Endothelial cell (in vitro differentiated cells): ENCODE measurements at regions not wholly inside any gene's neighbourhood (a gene's known extent, or its start where the extent isn't known, plus 50 kb on each side); places are given as distances from the start of the nearest gene placed in this dataset.

Experiments
- DNase-seq: peaks from one replicate; pipeline ENCODE4 v3.0.0; 2021; ENCODE audit warnings: low spot score
- H3K27ac Mint-ChIP-seq: one replicate; pipeline ENCODE4 v1.8.0; 2021; ENCODE audit warnings: mixed read lengths, inconsistent platforms; ENCODE audit not compliant: unreplicated experiment
- H3K27me3 Mint-ChIP-seq: one replicate; pipeline ENCODE4 v1.8.0; 2021; ENCODE audit warnings: mild to moderate bottlenecking, moderate library complexity, mixed read lengths, inconsistent platforms; ENCODE audit not compliant: unreplicated experiment
- H3K36me3 Mint-ChIP-seq: one replicate; pipeline ENCODE4 v1.8.0; 2021; ENCODE audit warnings: mild to moderate bottlenecking, low read depth, mixed read lengths, inconsistent platforms; ENCODE audit not compliant: unreplicated experiment
- H3K4me1 Mint-ChIP-seq: one replicate; pipeline ENCODE4 v1.8.0; 2021; ENCODE audit warnings: mild to moderate bottlenecking, mixed read lengths, inconsistent platforms; ENCODE audit not compliant: unreplicated experiment
- H3K4me3 Mint-ChIP-seq: one replicate; pipeline ENCODE4 v1.8.0; 2021; ENCODE audit warnings: mild to moderate bottlenecking, mixed read lengths, inconsistent platforms; ENCODE audit not compliant: unreplicated experiment
- H3K9me3 Mint-ChIP-seq: one replicate; pipeline ENCODE4 v1.8.0; 2021; ENCODE audit warnings: mixed read lengths, inconsistent platforms; ENCODE audit not compliant: unreplicated experiment
- TF ChIP-seq, protein P1 (sequence below): fragments of 200-600 bp; sonication (generic); IDR thresholded peaks from one replicate; pipeline ENCODE4 v1.5.0; 2021; ENCODE audit warnings: antibody characterized with exemption; ENCODE audit not compliant: unreplicated experiment

- TF ChIP-seq, protein P1, sequence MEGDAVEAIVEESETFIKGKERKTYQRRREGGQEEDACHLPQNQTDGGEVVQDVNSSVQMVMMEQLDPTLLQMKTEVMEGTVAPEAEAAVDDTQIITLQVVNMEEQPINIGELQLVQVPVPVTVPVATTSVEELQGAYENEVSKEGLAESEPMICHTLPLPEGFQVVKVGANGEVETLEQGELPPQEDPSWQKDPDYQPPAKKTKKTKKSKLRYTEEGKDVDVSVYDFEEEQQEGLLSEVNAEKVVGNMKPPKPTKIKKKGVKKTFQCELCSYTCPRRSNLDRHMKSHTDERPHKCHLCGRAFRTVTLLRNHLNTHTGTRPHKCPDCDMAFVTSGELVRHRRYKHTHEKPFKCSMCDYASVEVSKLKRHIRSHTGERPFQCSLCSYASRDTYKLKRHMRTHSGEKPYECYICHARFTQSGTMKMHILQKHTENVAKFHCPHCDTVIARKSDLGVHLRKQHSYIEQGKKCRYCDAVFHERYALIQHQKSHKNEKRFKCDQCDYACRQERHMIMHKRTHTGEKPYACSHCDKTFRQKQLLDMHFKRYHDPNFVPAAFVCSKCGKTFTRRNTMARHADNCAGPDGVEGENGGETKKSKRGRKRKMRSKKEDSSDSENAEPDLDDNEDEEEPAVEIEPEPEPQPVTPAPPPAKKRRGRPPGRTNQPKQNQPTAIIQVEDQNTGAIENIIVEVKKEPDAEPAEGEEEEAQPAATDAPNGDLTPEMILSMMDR, result no peak
- H3K27me3 Mint-ChIP-seq, result peaks cover 6% of the 10 kb centered on the region
- H3K9me3 Mint-ChIP-seq, result no peaks in the 10 kb centered on the region
- DNase-seq, result no peak
- H3K4me1 Mint-ChIP-seq, result peaks cover 3% of the 10 kb centered on the region
- H3K27ac Mint-ChIP-seq, result no peak overlapping the region
- H3K36me3 Mint-ChIP-seq, result no peaks in the 10 kb centered on the region
- no peak overlapping the region for H3K4me3 Mint-ChIP-seq
Observed at GRCh38 chr6:43915208-43915869, 145.3 kb downstream of the VEGFA start.

- peaks cover 3% of the 10 kb centered on the region for H3K4me1 Mint-ChIP-seq
- H3K27me3 Mint-ChIP-seq, result peaks cover 4% of the 10 kb centered on the region
- no peak for DNase-seq
- H3K4me3 Mint-ChIP-seq, result no peak overlapping the region
- no peak overlapping the region for H3K27ac Mint-ChIP-seq
- no peaks in the 10 kb centered on the region for H3K9me3 Mint-ChIP-seq
- TF ChIP-seq, protein P1, result no peak
- H3K36me3 Mint-ChIP-seq, result no peaks in the 10 kb centered on the region
Observed at GRCh38 chr6:43914272-43915147, 144.5 kb downstream of the VEGFA start.

- H3K27ac Mint-ChIP-seq, result no peak overlapping the region
- no peak for DNase-seq
- no peaks in the 10 kb centered on the region for H3K36me3 Mint-ChIP-seq
- H3K4me3 Mint-ChIP-seq, result no peak overlapping the region
- peaks cover 3% of the 10 kb centered on the region for H3K4me1 Mint-ChIP-seq
- peaks cover 5% of the 10 kb centered on the region for H3K27me3 Mint-ChIP-seq
- TF ChIP-seq, protein P1, result no peak
- no peaks in the 10 kb centered on the region for H3K9me3 Mint-ChIP-seq
Observed at GRCh38 chr6:43913375-43914271, 143.6 kb downstream of the VEGFA start.

DNA sequence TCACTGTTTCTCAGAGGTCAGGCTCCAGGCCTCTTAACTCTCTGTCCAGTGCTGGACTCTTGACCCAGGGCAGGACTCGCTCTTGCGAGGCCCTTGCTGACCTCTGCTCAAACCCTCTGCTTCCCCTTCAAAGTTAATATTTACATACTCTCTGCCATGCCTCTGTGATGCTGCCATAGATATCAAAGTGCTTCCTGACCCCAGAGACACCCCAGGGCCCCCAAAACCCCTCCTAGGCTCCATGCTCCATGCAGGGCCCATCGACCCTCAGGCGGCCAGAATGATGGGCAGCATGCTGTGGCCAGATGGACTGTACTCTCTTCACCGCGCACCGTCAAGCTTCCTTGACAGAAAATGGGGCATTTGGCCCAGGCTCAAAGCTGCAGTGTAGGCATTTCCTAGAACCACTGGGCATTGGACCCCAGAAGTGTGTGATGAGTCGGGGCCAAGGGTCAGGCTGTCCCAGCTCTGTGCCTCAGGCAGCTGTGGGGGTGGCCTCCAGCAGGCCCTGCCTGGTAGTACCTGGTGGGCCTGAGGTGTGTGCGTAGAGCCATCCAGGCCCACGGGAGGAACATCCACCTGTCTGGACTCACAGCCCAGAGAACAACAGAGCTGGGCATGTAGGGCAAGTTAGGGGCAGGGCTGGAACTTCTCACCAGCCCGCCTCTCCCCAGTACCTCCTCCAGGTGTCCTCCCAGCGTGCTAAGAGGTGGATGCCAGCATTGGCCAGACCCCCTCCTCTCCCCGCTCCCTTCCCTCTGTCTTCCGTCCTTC is 142.8 kb downstream of the VEGFA start:
- TF ChIP-seq, protein P1, result no peak
- H3K36me3 Mint-ChIP-seq, result no peaks in the 10 kb centered on the region
- no peak for DNase-seq
- H3K4me3 Mint-ChIP-seq, result no peak overlapping the region
- no peak overlapping the region for H3K27ac Mint-ChIP-seq
- H3K9me3 Mint-ChIP-seq, result no peaks in the 10 kb centered on the region
- H3K27me3 Mint-ChIP-seq, result peaks cover 5% of the 10 kb centered on the region
- H3K4me1 Mint-ChIP-seq, result peaks cover 3% of the 10 kb centered on the region
